Epidermal melanocyte (primary cell): ENCODE measurements at regions not wholly inside any gene's neighbourhood (a gene's known extent, or its start where the extent isn't known, plus 50 kb on each side); places are given as distances from the start of the nearest gene placed in this dataset.

Experiments
- DNase-seq: peaks from one replicate; pipeline ENCODE4 v3.0.0; 2011; ENCODE audit warnings: low spot score; ENCODE audit not compliant: insufficient read length

DNA sequence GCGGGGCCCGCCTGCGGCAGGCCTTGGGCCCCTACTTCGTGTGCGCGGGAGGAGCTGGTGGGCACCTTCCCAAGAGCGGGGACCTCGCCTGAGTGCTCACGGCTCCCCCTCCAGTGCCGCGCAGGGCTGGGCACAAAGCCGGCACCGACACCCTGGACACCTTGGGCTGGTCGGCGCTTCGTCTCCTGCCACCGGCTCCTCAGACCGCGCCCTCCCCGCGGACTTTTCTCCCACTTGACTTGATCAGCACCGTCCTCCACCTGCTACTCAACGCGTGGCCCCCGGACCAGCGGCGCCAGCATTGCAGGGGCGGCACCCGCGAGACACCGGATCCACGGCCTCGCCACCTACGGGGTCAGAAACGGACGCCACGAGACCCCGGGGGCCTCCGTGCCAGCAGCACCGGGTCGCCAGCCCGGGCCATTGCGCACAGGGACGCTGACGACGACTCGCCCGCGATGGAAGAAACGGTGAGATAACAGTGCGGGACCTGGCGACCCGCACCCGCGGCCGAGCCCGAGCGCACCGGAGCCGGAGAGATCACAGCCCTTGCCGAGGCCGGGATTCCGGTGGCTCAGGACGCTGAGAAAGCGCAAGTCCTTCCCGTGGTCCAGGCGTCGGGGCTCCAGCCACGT, 154.2 kb downstream of the DLL1 start:
- no peak for DNase-seq

DNA sequence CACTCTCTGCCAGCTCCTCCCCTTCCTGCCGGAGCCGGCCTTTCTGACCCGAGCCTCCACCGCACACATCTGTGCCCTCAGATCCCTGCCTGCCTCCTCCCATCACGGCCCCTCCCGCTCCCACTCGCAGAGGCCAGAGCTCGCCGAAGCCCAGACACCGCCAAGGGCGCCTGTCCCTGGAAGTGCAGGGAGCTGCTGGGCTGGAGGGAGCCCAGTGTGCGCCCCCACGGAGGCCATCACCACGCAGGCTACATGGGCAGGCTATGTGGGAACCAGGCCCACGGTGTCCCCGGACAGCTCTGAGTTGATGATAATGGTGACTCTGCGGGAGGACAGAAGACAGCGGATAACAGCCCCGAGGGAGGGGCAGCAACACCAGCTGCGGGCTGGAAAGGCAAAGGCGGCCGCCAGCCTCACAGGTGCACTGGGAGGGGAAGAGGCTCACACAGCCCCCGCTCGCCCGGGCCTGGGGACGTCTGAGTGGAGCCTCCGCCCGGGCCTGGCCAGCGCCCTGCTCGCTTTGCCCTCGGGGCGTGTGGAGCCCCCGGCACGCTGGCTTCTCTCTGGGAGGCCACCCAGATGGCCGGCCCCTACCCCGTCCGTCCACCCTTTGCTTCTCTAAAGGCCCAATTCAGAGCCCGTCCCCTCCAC, 154.9 kb downstream of the DLL1 start:
- no peak for DNase-seq

- DNase-seq, result no peak
Observed at GRCh38 chr6:170135461-170135820, 155.4 kb downstream of the DLL1 start.

DNA sequence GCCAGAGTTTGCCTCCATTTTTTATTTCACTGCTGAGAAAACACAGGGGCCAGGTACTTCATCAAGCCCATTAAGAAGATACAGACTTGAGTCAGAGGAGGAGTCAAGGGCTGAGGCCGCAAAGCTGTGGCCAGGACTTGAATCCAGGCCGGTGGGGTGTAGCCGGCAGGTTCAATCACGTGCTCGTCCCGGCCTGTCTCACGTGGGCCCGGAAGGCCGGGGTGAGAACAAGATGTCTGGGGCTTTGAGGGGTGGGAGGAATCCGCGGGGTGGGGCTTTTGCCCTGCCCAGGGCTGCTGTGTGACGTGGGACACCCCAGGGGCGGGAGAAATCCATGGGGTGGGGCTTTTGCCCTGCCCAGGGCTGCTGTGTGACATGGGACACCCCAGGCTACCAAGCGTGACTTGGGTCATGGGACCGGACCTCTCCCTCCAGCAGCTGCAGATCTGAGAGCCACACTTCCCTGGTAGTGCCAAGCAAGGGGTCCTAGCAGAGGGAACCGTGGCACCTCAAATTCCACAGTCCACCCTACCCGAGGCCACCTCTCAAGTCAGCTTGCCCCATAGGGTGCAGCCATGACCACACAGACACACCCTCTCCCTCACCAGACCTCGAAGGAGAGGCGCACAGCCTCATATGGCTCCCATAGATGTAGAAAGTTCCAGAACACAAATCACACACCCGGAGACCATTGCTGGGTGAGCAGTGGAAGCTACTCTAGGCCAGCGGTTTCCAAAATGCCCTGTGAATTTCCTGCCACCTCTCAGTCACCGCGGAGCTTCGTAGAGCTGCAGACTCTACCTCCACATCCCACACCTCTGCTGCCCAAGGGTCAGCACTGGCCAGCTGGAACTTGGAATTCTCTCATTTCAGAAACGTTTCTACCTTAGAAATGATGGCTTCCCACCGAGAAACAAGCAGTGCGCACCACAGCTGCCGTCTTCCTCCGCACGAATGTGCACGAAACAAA, 156.1 kb downstream of the DLL1 start:
- DNase-seq, result no peak

GRCh38 chr6:170134031-170134470, 156.8 kb downstream of the DLL1 start:
- no peak for DNase-seq

DNA sequence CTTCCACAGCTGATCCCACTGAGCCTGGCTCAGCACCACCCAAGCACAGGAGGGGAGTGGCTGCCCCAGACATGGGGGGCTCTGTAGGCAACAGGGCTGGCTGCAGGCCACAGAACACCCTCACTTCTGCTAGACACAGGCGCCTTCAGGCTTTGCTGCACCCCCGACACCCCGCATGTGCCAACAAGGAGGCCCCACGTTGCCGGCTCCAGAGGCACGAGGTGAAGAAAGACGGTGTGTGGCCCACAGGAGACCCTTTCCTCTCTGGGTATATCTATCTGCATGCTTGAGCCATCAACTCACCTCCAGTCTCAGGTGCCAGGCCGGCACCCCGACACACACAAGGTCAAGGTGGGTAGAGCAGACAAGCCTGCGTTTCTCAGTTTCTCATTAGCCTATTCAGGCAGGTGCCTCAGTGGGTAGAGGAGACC, 158.3 kb downstream of the DLL1 start:
- no peak for DNase-seq

DNA sequence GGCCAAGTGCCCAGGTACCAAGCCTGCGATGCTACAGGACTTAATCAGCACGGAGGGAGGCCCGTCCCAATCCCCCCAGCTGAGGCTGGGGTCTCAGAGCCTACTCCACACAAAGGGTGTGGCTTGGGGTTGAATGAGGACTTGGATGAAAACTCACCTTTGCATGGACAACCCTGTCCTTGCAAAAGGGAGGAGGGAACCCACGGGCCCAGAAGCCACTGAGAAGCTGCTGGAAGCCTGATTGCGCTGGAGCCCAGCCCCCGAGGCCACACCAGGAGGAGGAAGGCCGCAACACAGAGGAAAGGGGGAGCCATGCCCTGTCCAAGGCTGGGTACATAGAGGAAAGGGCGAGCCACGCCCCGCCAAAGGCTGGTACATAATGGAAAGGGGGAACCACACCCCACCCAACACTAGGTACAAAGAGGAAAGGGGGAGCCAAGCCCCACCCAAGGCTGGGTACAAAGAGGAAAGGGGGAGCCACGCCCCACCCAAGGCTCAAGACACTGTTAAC, 158.8 kb downstream of the DLL1 start:
- DNase-seq, result no peak

DNA sequence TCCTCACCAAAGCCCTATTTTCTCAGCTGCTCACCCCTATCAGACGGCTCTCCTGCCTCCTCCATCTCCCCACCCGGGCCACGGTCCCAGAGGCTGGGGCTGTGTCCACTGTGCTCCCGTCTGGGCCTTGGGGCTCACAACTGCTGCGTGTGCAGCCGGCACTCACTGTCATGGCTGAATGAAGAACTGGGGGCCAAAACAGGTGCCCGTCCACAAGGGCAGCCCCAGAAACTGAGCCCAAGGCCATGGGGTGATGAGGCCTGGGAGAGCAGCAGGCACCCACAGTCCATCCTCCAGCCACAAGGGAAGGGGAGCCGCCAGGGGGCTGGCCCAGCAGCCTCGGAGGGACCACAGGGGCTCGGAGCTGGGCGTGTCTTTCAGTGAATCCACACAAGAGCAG, 159.5 kb downstream of the DLL1 start:
- no peak for DNase-seq

GRCh38 chr6:170130771-170131241, 160.1 kb downstream of the DLL1 start:
- no peak for DNase-seq

GRCh38 chr6:170130201-170130621, 160.7 kb downstream of the DLL1 start:
- DNase-seq, result no peak

DNA sequence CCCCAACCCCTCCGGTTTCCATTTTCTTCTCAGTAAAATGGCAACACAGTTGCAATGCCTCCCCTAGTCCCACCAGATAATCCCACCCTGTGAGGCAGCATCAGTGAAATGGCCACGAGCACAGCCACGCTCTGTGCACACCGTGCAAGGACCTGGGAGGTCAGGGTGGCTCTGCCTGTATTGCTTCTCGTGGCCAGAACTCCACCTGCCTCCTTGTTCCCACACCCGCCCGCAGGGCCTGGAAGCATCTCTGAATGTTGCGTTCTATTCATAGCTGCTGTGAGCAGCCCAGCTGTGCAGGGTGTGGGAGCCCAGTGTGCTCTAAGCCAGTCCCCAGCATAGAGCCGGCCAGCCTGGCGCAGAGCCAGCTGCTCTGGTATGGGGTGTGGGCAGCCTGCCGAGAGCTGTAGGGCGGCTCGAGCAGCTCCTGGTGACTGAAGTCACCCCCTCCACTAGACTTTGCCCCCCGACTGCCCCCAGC, 161.1 kb downstream of the DLL1 start:
- no peak for DNase-seq

GRCh38 chr6:170128811-170129681, 161.8 kb downstream of the DLL1 start:
- DNase-seq, result no peak

DNA sequence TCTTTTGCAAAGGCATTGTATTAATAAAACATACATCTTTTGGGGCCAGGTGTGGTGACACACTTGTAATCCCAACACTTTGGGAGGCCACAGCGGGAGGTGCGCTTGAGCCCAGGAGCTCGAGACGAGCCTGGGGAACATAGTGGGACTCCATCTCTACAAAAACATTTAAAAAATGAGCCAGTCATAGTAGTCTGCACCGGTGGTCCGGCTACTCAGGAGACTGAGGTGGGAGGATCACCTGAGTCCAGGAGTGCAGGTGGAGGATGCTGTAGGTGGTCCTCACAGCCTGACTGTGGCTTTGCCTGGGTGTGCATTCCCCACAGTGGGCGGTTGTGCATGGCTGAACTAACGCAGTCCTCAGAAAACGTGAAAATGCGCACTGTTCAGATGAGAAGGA, 162.5 kb downstream of the DLL1 start:
- no peak for DNase-seq

DNA sequence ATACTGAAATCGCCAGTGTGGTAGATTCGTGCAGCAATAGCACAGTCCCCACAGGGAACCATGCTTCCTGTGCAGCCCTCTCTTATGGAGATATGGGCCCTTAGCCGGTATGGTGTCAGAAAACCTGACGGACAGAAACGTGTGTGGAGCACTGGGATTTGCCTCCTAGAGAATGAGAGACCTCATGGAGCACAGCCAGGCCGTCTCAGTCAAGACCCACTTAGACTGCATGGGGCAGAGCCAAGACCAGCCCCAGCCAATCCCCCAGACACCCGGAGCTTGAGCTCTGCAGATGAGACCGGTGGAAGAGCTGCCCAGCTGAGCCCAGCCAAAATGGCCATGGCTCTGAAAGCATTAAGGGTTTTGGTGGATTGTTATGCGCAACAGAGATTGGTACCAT, 163.7 kb downstream of the DLL1 start:
- no peak for DNase-seq

DNA sequence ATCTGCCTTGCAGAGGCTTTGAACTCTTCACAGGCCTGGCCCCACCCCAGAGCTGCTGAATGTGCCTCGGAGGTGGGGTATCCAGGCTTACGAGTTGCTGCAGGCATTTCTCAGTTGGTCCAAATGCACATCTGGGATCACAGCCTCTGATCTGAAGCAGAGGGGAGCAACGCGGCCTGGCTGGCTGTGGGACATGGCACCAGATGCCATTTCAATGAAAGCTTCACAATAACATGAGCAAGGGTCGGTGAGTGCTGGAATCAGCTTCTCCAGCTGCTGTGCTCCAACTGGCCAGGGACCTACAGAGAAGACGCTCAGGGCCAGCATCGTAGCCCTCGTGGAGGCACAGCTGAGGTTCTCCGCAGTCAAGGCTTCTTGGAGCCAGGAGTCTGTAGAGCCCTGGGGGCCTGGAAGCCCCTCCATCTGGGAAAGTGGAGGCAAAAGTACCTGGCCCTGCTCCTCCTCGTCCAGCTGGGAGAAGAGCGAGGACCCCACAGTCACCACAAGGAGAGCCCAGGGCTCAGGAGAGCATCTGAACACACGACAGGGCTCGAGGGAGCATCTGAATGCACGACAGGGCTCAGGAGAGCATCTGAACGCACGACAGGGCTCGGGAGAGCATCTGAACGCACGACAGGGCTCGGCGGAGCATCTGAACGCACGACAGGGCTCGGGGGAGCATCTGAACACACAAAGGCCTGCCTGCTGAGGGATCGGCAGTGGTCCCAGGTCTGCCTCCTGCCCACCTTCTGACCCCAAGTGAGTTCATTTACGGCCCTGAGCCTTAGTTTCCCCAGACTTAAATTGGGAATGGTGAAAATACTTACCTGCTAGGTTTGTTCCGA, 165.2 kb downstream of the DLL1 start:
- DNase-seq, result no peak

GRCh38 chr6:170124836-170125235, 166.0 kb downstream of the DLL1 start:
- no peak for DNase-seq

GRCh38 chr6:170124150-170124549, 166.7 kb downstream of the DLL1 start:
- DNase-seq, result no peak

- no peak for DNase-seq
Observed at GRCh38 chr6:170122651-170123050, 168.2 kb downstream of the DLL1 start.

GRCh38 chr6:170117111-170117972, 173.5 kb downstream of the DLL1 start:
- no peak for DNase-seq
